GM19468 (cell line): ENCODE measurements at regions not wholly inside any gene's neighbourhood (a gene's known extent, or its start where the extent isn't known, plus 50 kb on each side); places are given as distances from the start of the nearest gene placed in this dataset.
"Not testable (repeated sequence)": the region's sequence is repeated elsewhere in the genome, so short reads cannot be mapped to it uniquely, and the experiment has no call there.

ENCODE experiments used
- ATAC-seq: cut with Tn5 transposase; IDR thresholded peaks from one replicate; pipeline ENCODE4 v1.9.1; 2021; ENCODE audit warnings: mild to moderate bottlenecking, moderate library complexity, moderate number of reproducible peaks; ENCODE audit not compliant: unreplicated experiment; ENCODE audit errors: extremely low read depth

GRCh38 chr6:144390886-144391285, 105.8 kb downstream of the UTRN start:
- no peak for ATAC-seq

GRCh38 chr6:144392536-144392935, 107.4 kb downstream of the UTRN start:
- no peak for ATAC-seq

- no peak for ATAC-seq
Observed at GRCh38 chr6:144394210-144394609, 109.1 kb downstream of the UTRN start.

GRCh38 chr6:144395014-144395413, 109.9 kb downstream of the UTRN start:
- no peak for ATAC-seq

GRCh38 chr6:144395826-144396225, 110.7 kb downstream of the UTRN start:
- ATAC-seq = no peak

GRCh38 chr6:144397141-144397540, 112.0 kb downstream of the UTRN start:
- ATAC-seq = no peak

- no peak for ATAC-seq
Observed at GRCh38 chr6:144400321-144400720, 115.2 kb downstream of the UTRN start.

- ATAC-seq = no peak
Observed at GRCh38 chr6:144401736-144402733, 116.9 kb downstream of the UTRN start.

GRCh38 chr6:144402750-144403149, 117.6 kb downstream of the UTRN start:
- ATAC-seq = no peak

- ATAC-seq = no peak
Observed at GRCh38 chr6:144405163-144405562, 120.0 kb downstream of the UTRN start.

- no peak for ATAC-seq
Observed at GRCh38 chr6:144406796-144407195, 121.7 kb downstream of the UTRN start.

GRCh38 chr6:144408161-144408560, 123.0 kb downstream of the UTRN start:
- no peak for ATAC-seq

GRCh38 chr6:144410059-144410458, 124.9 kb downstream of the UTRN start:
- ATAC-seq = no peak

GRCh38 chr6:144410574-144410973, 125.4 kb downstream of the UTRN start:
- not testable (repeated sequence) for ATAC-seq

- ATAC-seq = no peak
Observed at GRCh38 chr6:144411531-144412165, 126.5 kb downstream of the UTRN start.

- no peak for ATAC-seq
Observed at GRCh38 chr6:144413418-144413817, 128.3 kb downstream of the UTRN start.

- ATAC-seq = no peak
Observed at GRCh38 chr6:144415014-144415413, 129.9 kb downstream of the UTRN start.

GRCh38 chr6:144415835-144416237, 130.7 kb downstream of the UTRN start:
- ATAC-seq = no peak

- ATAC-seq = no peak
Observed at GRCh38 chr6:144416244-144416643, 131.1 kb downstream of the UTRN start.

- no peak for ATAC-seq
Observed at GRCh38 chr6:144416773-144417172, 131.6 kb downstream of the UTRN start.

- ATAC-seq = no peak
Observed at GRCh38 chr6:144417681-144418080, 132.5 kb downstream of the UTRN start.
